Right hindlimb (tissue), 1 donor: ENCODE measurements at regions not wholly inside any gene's neighbourhood (a gene's known extent, or its start where the extent isn't known, plus 50 kb on each side); places are given as distances from the start of the nearest gene placed in this dataset.

Source experiments
- DNase-seq: peaks from one replicate; pipeline ENCODE4 v3.0.0-alpha.2; 2018

- DNase-seq, result no peak
Observed at GRCh38 chrX:148372925-148373324, 127.5 kb upstream of the AFF2 start.

DNA sequence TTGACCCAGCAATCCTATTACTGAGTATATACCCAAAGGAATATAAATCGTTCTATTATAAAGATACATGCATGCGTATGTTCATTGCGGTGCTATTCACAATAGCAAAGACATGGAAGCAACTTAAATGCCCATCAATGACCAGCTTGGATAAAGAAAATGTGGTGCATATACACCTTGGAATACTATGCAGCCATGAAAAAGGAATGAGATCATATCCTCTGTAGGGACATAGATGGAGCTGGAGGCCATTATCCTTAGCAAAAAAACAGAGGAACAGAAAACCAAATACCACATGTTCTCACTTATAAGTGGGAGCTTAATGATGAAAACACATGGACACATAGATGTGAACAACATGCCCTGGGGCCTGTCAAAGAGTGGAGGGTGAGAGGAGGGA lies 124.1 kb upstream of the AFF2 start:
- no peak for DNase-seq

DNA sequence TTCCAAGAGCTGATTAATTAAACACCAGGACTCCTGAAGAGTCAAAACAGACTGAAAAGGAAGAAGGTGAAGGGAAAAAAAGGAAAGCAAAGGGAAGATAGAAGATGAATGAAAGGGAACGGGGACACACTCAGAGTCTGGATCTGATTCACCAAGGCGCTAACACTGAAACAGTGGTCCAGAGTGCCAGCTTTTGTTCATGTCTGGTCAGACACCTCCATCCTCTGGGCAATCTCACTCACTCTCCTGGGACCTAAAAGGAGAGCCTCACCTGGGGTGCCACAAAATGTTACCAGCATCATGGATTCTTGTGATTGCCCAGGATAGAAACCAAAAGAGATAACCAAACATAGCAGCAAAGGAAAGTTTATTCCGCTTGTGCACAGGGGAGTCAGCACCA lies 120.3 kb upstream of the AFF2 start:
- DNase-seq, result no peak

- no peak for DNase-seq
Observed at GRCh38 chrX:148380650-148381561, 119.5 kb upstream of the AFF2 start.

DNA sequence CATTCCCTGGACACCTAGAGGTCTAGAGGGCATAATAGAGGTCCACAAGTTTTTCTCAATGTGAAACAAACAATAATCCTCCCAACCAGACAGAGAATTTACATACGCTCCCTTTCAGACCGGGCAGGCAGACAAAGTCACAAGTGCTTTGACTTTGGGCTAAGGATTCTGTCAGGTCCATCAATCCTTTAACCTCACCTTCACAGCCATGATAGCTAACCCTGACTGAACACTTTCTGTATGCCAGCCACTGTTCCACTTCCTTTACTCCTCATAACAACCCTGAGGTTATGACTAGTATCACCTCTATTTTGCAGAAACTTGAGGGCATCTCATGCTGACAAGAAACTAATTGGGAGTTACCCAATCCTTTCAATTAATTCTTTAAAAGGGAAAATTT lies 118.8 kb upstream of the AFF2 start:
- DNase-seq, result no peak

- no peak for DNase-seq
Observed at GRCh38 chrX:148382983-148383382, 117.4 kb upstream of the AFF2 start.

DNA sequence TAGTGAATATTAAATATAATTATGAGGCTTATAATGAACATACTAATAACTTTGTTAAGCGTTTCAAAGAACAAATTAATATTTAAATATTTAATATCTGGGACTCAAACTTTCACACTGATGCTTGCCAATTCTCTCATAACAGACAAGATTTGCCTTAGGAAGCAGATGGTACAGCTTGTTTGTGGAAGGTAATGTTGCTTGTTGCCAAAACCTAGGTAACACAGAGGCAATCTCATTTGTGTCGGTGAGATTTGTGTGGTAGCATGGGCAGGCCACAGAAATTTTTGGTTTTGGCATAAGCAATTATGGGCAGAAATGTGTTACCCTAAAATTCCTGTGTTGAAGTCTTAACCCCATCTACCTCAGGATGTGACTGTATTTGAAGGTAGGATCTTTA lies 114.9 kb upstream of the AFF2 start:
- no peak for DNase-seq

GRCh38 chrX:148389629-148390028 lies 110.8 kb upstream of the AFF2 start:
- DNase-seq, result no peak

- no peak for DNase-seq
Observed at GRCh38 chrX:148412006-148412405, 88.4 kb upstream of the AFF2 start.

GRCh38 chrX:148416142-148416541 lies 84.3 kb upstream of the AFF2 start:
- no peak for DNase-seq

DNA sequence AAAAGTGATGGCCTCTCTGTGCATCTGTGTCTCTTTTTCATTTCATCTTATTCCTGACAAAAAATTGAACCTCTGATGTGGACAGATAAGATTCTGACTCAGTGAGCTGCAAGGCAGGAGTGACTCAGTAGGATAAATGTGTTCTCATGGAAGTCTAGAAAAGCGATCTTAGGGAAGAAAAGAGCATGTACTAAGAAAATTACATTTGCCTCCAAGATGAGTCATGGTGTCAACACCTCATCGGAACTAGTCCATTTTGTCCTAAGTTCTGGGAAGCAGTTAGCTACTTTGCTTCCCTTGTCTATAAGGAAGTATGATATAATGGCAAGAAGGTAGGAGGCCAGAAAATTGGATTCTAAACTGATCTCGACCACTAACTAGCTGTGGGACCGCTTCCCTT lies 83.5 kb upstream of the AFF2 start:
- no peak for DNase-seq

DNA sequence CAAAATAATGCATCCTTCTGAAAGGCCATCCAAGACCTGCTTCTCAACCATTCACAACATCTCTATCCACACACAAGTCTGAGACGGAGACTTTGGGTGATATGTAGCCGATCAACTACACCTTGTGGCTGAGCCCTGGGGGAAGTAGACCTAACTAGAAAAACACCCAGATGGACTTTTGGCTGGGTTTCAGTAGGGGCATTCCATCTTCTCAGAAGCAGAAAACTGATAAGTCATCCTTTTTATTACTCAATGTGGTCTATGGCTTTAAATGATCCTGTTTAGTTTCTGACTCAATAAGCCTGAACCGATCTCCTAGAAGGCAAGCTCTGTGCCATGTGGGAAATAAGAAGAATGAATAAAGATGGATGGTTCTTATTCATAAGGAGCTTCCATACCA lies 82.5 kb upstream of the AFF2 start:
- DNase-seq, result no peak

GRCh38 chrX:148422526-148422925 lies 77.9 kb upstream of the AFF2 start:
- DNase-seq, result no peak

GRCh38 chrX:148424570-148424969 lies 75.8 kb upstream of the AFF2 start:
- DNase-seq, result no peak

GRCh38 chrX:148426467-148426866 lies 74.0 kb upstream of the AFF2 start:
- DNase-seq, result no peak

- DNase-seq, result no peak
Observed at GRCh38 chrX:148441387-148441786, 59.0 kb upstream of the AFF2 start.

DNA sequence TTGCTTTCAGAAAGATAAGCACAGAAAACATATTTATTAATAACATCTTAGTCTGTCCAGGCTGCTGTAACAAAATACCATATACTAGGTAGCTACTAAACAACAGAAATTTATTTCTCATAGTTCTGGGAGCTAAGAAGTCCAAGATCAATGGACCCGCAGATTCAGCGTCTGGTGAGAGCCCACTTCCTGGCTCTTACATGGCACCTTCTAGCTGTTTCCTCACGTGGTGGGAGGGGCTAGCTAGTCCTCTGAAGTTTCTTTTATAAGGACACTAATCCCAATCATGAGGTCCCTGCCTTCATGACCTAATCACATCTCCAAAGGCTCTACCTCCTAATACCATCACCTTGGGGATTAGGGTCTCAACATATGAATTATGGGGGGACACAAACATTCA lies 57.2 kb upstream of the AFF2 start:
- no peak for DNase-seq

DNA sequence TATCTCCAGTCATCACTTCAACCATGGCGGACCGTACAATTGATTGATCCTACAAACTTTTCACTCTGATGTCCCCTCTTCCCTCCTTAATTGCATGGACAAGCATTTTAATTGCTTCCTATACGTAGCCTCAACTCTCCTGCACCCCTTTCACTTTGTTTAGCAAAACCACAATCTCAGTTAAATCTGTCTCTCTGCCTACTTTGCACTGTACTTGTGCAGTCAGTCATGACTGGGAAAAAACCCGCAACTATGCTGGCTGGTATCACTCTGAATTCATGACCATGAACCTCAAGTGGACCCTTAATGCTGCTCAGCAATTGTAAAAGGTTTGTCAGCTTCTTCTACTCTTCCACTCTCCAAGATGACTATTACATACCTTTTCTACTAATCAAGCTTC lies 51.7 kb upstream of the AFF2 start:
- DNase-seq, result no peak
